Calu3 (cell line): ENCODE measurements at regions not wholly inside any gene's neighbourhood (a gene's known extent, or its start where the extent isn't known, plus 50 kb on each side); places are given as distances from the start of the nearest gene placed in this dataset.

Experiments
- BruUV-seq: library from RNA; stranded (reverse); fragments of 400-500 nt; replicated peaks from 2 replicates; lab custom pipeline; 2021; lab: Mats Ljungman, UMichigan
- CTCF ChIA-PET: fragments of 300-600 bp; sonication (Branson Sonifier 250); formaldehyde crosslinking; loops from one replicate; lab custom pipeline; 2022; ENCODE audit warnings: antibody characterized with exemption; lab: Charles Lee
- DNase-seq: peaks from one replicate; pipeline ENCODE4 v3.0.0; 2022
- H3K27ac Mint-ChIP-seq: one replicate; pipeline ENCODE4 v1.8.0; 2022; ENCODE audit warnings: mixed read lengths; ENCODE audit not compliant: unreplicated experiment
- H3K27me3 Mint-ChIP-seq: one replicate; pipeline ENCODE4 v1.8.0; 2022; ENCODE audit warnings: mixed read lengths; ENCODE audit not compliant: unreplicated experiment
- H3K36me3 Mint-ChIP-seq: one replicate; pipeline ENCODE4 v1.8.0; 2022; ENCODE audit warnings: mild to moderate bottlenecking, moderate library complexity, mixed read lengths; ENCODE audit not compliant: insufficient read depth, unreplicated experiment
- H3K4me1 Mint-ChIP-seq: one replicate; pipeline ENCODE4 v1.8.0; 2022; ENCODE audit warnings: mild to moderate bottlenecking, low read depth, mixed read lengths; ENCODE audit not compliant: unreplicated experiment
- H3K4me3 Mint-ChIP-seq: one replicate; pipeline ENCODE4 v1.8.0; 2022; ENCODE audit warnings: mild to moderate bottlenecking, low read depth, moderate library complexity, mixed read lengths; ENCODE audit not compliant: unreplicated experiment
- H3K9me3 Mint-ChIP-seq: one replicate; pipeline ENCODE4 v1.8.0; 2022; ENCODE audit warnings: low read depth, mixed read lengths; ENCODE audit not compliant: unreplicated experiment
- intact Hi-C: fragments of 100-400 bp; cut with micrococcal nuclease; formaldehyde crosslinking; loops from one replicate; pipeline ENCODE4 v1.10.0; 2022; ENCODE audit not compliant: unreplicated experiment
- TF ChIP-seq, protein P1 (sequence below): fragments of 200-600 bp; IDR thresholded peaks from one replicate; pipeline ENCODE4 v1.8.0; 2022; ENCODE audit warnings: antibody characterized with exemption; ENCODE audit not compliant: unreplicated experiment

DNA sequence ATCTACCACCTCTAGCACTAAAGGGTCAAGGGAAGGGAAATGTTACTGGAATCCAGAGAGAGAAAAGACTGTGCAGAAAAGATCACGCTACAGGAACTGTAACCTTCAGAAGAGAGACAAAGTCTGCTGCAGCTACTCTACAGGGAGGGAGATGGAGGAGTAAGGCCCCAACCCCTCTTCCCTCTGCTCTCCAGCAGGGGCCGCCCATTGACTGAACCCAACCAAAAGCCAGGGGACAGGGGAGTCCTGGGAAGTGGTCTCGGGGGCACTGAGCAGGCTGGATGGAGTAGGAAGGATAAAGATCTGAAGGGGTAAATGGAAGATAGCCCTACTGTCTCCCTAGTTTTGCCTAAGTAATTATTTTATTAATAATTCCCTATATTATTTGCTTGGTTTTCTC, 72.8 kb upstream of the NR5A2 start:
- CTCF ChIA-PET: interaction anchor here (0.6 to 2.0 kb wide), 6 partner anchors 29 to 322 kb away, joined by 5 to 7 read pairs (median 6); no protein-coding TSS in a partner anchor

DNA sequence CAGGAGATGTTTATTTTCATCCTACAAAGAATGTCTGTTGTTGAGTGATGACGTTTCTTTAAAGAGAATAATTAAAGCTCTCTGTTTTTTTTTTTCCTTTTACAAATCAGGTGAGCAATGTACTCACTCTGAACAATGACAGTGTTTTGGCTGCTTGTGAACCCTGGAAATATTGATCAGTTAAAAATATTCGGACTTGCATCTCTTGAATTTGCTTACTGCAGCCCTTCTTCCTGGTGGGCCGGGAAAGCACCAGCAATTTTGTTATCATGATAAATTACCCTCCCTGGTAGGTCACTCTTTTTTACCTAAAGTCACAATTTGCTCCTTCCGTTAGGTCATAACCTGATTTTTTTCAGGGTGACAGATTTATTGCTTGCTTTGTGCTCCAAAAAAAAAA, 72.3 kb upstream of the NR5A2 start:
- peaks cover 23% of the 10 kb centered on the region for H3K4me1 Mint-ChIP-seq
- no peak overlapping the region for H3K4me3 Mint-ChIP-seq
- no TSS peak for BruUV-seq
- H3K27me3 Mint-ChIP-seq: no peaks in the 10 kb centered on the region
- H3K9me3 Mint-ChIP-seq: no peaks in the 10 kb centered on the region
- CTCF ChIA-PET: interaction anchor here (1.4 to 2.0 kb wide), 2 partner anchors 28 to 74 kb away, joined by 6 read pairs; no protein-coding TSS in a partner anchor
- no peaks in the 10 kb centered on the region for H3K36me3 Mint-ChIP-seq
- TF ChIP-seq, protein P1, sequence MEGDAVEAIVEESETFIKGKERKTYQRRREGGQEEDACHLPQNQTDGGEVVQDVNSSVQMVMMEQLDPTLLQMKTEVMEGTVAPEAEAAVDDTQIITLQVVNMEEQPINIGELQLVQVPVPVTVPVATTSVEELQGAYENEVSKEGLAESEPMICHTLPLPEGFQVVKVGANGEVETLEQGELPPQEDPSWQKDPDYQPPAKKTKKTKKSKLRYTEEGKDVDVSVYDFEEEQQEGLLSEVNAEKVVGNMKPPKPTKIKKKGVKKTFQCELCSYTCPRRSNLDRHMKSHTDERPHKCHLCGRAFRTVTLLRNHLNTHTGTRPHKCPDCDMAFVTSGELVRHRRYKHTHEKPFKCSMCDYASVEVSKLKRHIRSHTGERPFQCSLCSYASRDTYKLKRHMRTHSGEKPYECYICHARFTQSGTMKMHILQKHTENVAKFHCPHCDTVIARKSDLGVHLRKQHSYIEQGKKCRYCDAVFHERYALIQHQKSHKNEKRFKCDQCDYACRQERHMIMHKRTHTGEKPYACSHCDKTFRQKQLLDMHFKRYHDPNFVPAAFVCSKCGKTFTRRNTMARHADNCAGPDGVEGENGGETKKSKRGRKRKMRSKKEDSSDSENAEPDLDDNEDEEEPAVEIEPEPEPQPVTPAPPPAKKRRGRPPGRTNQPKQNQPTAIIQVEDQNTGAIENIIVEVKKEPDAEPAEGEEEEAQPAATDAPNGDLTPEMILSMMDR: no peak
- intact Hi-C loops: loop anchor here (1.0 to 10.0 kb wide), 3 partner anchors 176 to 321 kb away; no protein-coding TSS in a partner anchor
- no peak for DNase-seq
- no peak overlapping the region for H3K27ac Mint-ChIP-seq

More for the DNA sequence above, 72.8 kb upstream of the NR5A2 start:
- H3K27ac Mint-ChIP-seq: peak overlapping the region; percentile 22
- H3K4me1 Mint-ChIP-seq: peaks cover 23% of the 10 kb centered on the region
- no peak overlapping the region for H3K4me3 Mint-ChIP-seq
- no peaks in the 10 kb centered on the region for H3K27me3 Mint-ChIP-seq
- no TSS peak for BruUV-seq
- intact Hi-C loops: loop anchor here (1.0 to 10.0 kb wide), 3 partner anchors 176 to 322 kb away; no protein-coding TSS in a partner anchor
- peak; percentile 64 for DNase-seq
- no peaks in the 10 kb centered on the region for H3K36me3 Mint-ChIP-seq
- TF ChIP-seq, protein P1: peak; percentile 69
- H3K9me3 Mint-ChIP-seq: no peaks in the 10 kb centered on the region

DNA sequence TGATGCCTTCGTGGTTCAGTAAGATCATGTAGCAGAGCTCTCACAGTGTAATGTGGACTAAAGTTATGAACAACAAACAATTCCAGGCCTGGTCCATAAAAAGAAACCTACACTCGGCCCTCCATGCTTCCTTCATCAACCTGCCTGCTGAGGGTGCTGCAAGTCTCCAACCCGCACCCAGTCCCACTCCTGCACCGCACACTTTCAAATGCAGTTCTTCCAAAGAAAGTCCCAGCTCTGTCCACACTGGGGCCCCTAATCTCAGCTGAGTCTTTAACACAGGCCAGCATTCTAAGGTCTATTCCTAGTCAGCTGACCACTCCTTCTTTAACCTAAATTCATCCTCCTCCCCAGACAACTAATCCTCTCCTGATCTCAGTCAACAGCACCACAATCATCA, 71.5 kb upstream of the NR5A2 start:
- TF ChIP-seq, protein P1: no peak
- H3K4me1 Mint-ChIP-seq: peaks cover 23% of the 10 kb centered on the region
- H3K9me3 Mint-ChIP-seq: no peaks in the 10 kb centered on the region
- no TSS peak for BruUV-seq
- intact Hi-C loops: loop anchor here (10.0 kb wide), 1 partner anchor 229 kb away; no protein-coding TSS in a partner anchor
- no peak overlapping the region for H3K4me3 Mint-ChIP-seq
- no peaks in the 10 kb centered on the region for H3K27me3 Mint-ChIP-seq
- H3K27ac Mint-ChIP-seq: no peak overlapping the region
- H3K36me3 Mint-ChIP-seq: no peaks in the 10 kb centered on the region
- CTCF ChIA-PET: interaction anchor here (2.0 kb wide), 1 partner anchor 73 kb away, joined by 6 read pairs; no protein-coding TSS in a partner anchor
- DNase-seq: peak; percentile 21

DNA sequence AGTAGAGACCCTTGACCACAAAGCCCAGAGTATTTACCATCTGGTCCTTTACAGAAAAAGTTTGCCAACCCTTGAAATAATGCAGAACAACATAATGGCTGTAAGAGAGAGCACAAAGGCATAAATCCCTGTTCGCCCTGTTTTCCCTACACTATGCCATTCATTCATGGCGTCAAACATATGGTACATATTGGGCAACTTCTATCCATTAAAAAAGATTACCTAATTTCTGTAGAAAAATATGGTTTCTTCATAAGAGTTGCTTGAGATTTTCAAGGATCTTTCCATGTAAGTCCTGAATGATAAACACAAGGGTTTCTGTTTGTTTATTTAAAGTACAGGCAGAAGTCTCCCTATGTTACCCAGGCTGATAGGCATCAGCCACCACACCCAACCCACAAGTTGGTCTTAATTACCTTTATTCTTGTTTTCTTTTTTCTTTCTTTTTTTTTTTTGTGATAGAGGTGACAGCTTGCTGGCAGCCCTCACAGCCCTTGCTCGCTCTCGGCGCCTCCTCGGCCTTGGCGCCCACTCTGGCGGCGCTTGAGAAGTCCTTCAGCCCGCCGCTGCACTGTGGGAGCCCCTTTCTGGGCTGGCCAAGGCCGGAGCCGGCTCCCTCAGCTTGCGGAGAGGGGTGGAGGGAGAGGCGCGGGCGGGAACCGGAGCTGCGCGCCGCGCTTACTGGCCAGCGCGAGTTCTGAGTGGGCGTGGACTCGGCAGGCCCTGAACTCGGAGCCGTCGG, 68.3 kb upstream of the NR5A2 start:
- BruUV-seq: no TSS peak
- Mint-ChIP-seq H3K4me1 (peaks cover 23% of the 10 kb centered on the region), H3K36me3 (no peaks in the 10 kb centered on the region), H3K27me3 (no peaks in the 10 kb centered on the region), H3K9me3 (no peaks in the 10 kb centered on the region), H3K27ac (no peak overlapping the region), H3K4me3 (no peak overlapping the region)
- TF ChIP-seq, protein P1: no peak
- intact Hi-C loops: loop anchor here (10.0 kb wide), 1 partner anchor 226 kb away; no protein-coding TSS in a partner anchor
- CTCF ChIA-PET: interaction anchor here (0.7 kb wide), 1 partner anchor 101 kb away, joined by 4 read pairs; no protein-coding TSS in a partner anchor
- no peak for DNase-seq
